OCI-LY7 (cell line): ENCODE measurements at regions not wholly inside any gene's neighbourhood (a gene's known extent, or its start where the extent isn't known, plus 50 kb on each side); places are given as distances from the start of the nearest gene placed in this dataset.

Experiments
- CTCF ChIP-seq: fragments of 200-600 bp; sonication (generic); conservative IDR thresholded peaks from 2 replicates; pipeline ENCODE4 v1.5.1; 2014; ENCODE audit warnings: mild to moderate bottlenecking, antibody characterized with exemption, low read length, moderate library complexity, mixed read lengths
- EZH2phosphoT487 ChIP-seq: fragments of 200-600 bp; sonication (generic); IDR thresholded peaks from 2 replicates; pipeline ENCODE4 v1.6.1; 2018; ENCODE audit warnings: low read depth, borderline replicate concordance, mild to moderate bottlenecking, mixed run types, antibody characterized with exemption, low read length, moderate library complexity, mixed read lengths

GRCh38 chr21:28769683-28770082, 223.0 kb downstream of the LTN1 start:
- no peak for TF ChIP-seq CTCF
- TF ChIP-seq EZH2phosphoT487: no peak
